ENCODE measurements at regions not wholly inside any gene's neighbourhood (a gene's known extent, or its start where the extent isn't known, plus 50 kb on each side); places are given as distances from the start of the nearest gene placed in this dataset.

GRCh38 chr22:27674261-27674923 lies 127.2 kb downstream of the MN1 start:
- in situ Hi-C loops (cut with HindIII; ENCODE audit: low sequenced_read_pairs): no loop called here

- in situ Hi-C loops (cut with HindIII; ENCODE audit: low sequenced_read_pairs): no loop called here
Measured at GRCh38 chr22:27676545-27677213, 124.9 kb downstream of the MN1 start.

GRCh38 chr22:27677905-27678458 lies 123.6 kb downstream of the MN1 start:
- in situ Hi-C loops (cut with HindIII; ENCODE audit: low sequenced_read_pairs): no loop called here

- in situ Hi-C loops (cut with HindIII; ENCODE audit: low sequenced_read_pairs): no loop called here
Measured at GRCh38 chr22:27679176-27679575, 122.4 kb downstream of the MN1 start.

- in situ Hi-C loops (cut with HindIII; ENCODE audit: low sequenced_read_pairs): no loop called here
Measured at GRCh38 chr22:27679693-27680488, 121.7 kb downstream of the MN1 start.

GRCh38 chr22:27680636-27681035 lies 120.9 kb downstream of the MN1 start:
- in situ Hi-C loops (cut with HindIII; ENCODE audit: low sequenced_read_pairs): no loop called here

GRCh38 chr22:27681037-27681436 lies 120.5 kb downstream of the MN1 start:
- in situ Hi-C loops (cut with HindIII; ENCODE audit: low sequenced_read_pairs): no loop called here

GRCh38 chr22:27682437-27682836 lies 119.1 kb downstream of the MN1 start:
- in situ Hi-C loops (cut with HindIII; ENCODE audit: low sequenced_read_pairs): no loop called here

GRCh38 chr22:27684901-27685300 lies 116.7 kb downstream of the MN1 start:
- in situ Hi-C loops (cut with HindIII; ENCODE audit: low sequenced_read_pairs): no loop called here

- in situ Hi-C loops (cut with HindIII; ENCODE audit: low sequenced_read_pairs): no loop called here
Measured at GRCh38 chr22:27685515-27685914, 116.0 kb downstream of the MN1 start.

GRCh38 chr22:27685970-27686369 lies 115.6 kb downstream of the MN1 start:
- in situ Hi-C loops (cut with HindIII; ENCODE audit: low sequenced_read_pairs): no loop called here

GRCh38 chr22:27686534-27686933 lies 115.0 kb downstream of the MN1 start:
- in situ Hi-C loops (cut with HindIII; ENCODE audit: low sequenced_read_pairs): no loop called here

GRCh38 chr22:27687984-27688545 lies 113.5 kb downstream of the MN1 start:
- in situ Hi-C loops (cut with HindIII; ENCODE audit: low sequenced_read_pairs): no loop called here

GRCh38 chr22:27689664-27690063 lies 111.9 kb downstream of the MN1 start:
- in situ Hi-C loops (cut with HindIII; ENCODE audit: low sequenced_read_pairs): no loop called here

- in situ Hi-C loops (cut with HindIII; ENCODE audit: low sequenced_read_pairs): no loop called here
Measured at GRCh38 chr22:27690599-27690998, 111.0 kb downstream of the MN1 start.

GRCh38 chr22:27692243-27692642 lies 109.3 kb downstream of the MN1 start:
- in situ Hi-C loops (cut with HindIII; ENCODE audit: low sequenced_read_pairs): no loop called here

- in situ Hi-C loops (cut with HindIII; ENCODE audit: low sequenced_read_pairs): no loop called here
Measured at GRCh38 chr22:27695925-27696324, 105.6 kb downstream of the MN1 start.

GRCh38 chr22:27697888-27698287 lies 103.7 kb downstream of the MN1 start:
- in situ Hi-C loops (cut with HindIII; ENCODE audit: low sequenced_read_pairs): no loop called here
